Fibroblast of skin of back (primary cell): ENCODE measurements at regions not wholly inside any gene's neighbourhood (a gene's known extent, or its start where the extent isn't known, plus 50 kb on each side); places are given as distances from the start of the nearest gene placed in this dataset.

ENCODE experiments used
- DNase-seq: peaks from one replicate; pipeline ENCODE4 v3.0.0-alpha.2; 2013

DNA sequence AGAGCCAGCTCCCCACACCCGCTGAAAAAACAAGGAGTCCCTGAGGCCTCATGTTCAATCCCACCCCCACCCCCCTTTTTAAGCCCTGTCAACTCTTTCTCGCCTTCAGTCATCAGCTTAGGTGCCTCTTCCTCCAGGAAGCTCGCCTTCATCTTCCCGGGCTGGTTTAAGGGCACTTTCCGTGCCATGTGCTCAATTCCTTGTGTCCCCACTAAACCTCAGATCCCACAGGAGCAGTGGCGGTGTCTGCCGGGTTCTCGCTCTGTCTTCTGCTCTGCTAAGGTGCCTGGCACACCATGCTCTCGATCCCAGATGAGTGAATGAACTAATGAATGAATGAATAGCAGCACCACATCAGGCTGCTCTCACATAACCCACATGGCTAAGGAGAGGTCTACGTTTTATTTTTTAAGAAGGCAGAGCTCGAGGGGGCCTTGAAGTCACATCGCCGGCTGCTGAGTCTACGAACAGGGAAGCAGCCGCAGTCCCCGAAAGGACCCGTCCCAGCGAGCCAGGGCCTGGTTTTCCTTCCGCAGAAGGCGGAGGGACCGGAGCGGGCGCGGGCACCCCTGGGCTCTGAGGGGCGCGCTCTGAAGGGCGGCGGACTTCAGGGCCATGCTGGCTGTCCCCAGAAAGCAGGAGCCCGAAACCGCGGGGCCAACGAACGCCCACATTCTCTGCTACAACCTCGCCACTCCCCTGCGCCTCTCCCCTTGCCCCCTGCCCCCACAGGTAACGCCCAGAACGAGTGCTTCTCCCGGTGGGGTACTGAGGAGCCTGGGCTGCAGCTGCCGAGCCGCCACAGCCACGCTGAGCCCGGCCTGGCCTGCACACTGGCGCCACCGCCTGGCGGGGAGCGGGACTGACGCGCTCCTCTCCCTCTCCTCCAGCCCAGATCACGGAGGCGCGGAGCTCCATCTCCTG lies 73.4 kb upstream of the KCNMA1 start:
- DNase-seq: peak; percentile 56

DNA sequence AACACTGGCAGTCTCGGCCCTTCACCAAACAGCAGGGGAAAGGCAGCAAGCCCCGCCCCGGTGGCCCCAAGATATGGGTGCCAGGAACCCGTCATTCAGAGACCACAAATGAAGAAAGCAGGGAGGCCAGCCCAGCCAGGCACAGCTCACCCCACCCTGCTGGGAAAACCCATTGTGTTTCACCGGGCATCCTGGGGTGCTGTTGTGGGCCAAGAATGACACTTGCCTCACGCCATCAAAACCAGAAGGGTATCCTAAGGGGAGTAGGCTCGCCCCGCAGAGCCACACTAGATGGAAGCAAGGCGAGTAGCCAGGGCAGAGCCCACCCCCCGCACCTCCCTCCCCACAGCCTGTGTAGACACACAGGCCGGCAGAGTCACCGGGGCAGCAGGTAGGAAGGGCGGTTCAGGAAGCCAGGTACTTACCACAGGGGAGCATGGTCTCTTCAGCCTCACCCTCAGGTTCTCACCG lies 72.5 kb upstream of the KCNMA1 start:
- DNase-seq: no peak

DNA sequence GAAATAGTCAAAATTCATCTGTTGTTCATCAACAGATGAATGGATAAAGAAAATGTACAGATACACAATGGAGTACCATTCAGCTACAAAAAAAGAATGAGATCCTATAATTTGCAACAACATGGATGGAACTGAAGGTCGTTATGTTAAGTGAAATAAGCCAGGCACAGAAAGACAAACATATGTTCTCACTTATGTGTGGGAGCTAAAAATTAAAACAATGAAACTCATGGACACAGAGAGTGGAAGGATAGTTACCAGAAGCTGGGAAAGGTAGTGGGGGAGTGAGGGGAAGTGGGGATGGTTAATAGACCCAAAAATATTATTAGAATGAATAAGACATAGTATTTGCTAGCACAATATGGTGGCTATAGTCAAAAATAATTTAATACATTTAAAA lies 70.0 kb upstream of the KCNMA1 start:
- DNase-seq: no peak

DNA sequence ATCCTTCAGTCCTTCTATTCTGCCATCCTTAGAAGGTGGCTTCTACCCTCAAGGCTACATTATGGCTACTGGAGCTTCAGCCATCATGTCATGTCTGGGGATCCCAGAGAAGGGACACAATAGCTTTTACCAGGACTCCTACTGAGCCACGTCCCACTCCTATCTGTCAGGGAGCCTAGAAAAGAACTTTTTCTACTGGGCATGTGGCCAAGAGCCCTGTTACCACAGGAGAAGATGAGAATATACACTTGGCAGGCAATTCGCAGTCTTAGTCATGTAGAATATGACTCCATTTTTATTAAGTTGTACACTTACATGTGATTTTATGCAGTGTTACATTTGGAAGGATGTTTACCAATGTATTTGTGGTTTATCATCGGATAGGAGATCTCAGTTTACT lies 64.6 kb upstream of the KCNMA1 start:
- peak; percentile 86 for DNase-seq

DNA sequence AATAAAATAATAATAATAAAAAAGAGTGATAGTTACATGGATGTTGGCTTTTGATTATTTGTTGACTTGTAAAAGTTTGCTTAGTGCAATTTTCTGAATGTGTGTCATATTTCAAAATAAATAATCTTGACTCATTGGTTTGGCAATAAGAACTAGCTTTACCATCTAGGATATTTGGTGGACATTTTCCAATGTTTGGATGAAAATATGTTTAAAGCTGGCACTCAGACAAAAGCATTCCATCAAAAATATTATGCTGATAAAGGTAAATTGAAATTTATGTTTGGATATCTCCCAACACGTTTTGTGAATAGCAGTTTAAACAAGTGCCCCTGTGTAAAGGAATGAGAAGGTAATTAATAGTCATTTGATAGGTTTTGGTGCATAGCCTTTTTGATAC lies 62.5 kb upstream of the KCNMA1 start:
- DNase-seq: no peak

DNA sequence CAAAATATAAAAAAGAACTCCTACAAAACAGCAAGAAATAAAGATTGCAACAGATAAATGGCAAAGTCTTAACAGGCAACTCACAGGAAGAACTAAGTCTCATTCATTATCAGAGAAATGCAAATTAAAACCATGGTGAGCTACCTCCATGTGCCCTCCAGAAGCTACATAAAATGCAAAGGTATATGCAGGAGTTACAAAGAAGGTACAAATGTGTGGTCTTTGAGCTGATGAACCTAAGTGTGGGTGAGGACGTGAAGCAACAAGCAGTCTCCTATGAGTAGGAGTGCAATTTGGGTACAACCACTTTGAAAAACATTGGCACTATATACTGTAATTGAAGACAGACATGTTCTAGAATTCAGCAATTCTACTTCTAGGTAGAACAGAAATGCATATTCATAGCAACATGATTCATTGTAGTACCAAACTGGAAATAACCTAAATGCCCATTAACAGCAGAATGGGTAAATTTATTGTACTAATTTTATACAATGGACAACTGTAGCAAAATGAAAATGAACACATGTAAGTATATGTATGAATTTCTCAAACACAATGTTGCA lies 61.6 kb upstream of the KCNMA1 start:
- DNase-seq: no peak

DNA sequence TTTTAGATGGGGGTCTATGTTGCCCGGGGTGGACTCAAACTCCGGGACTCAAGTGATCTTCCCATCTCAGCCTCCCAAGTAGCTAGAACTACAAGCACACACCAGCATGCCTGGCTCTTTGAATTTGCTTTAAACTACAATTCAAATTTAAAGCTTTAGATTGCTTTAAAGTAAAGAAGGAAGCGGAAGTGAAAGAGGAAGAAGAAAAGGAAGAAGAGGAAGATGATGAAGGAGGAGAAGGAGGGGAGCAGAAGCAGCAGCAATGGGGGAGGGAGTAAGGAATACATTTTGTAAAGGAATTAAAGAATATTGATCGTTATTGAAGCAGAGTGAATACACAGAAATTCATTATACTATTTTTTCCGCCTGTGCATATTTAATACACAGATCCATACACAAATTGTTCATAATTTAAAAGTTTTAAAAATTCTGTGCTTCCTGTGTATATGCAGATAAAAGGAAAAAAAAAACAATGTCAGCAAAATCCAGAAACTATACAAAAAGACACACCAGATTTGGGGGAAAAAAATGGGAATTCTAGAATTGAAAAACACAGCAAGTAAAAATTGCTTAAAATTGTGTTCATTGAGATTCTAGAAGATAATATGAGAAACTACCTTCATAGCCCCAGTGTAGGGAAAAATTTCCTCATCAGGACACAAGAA lies 60.8 kb upstream of the KCNMA1 start:
- DNase-seq: no peak

DNA sequence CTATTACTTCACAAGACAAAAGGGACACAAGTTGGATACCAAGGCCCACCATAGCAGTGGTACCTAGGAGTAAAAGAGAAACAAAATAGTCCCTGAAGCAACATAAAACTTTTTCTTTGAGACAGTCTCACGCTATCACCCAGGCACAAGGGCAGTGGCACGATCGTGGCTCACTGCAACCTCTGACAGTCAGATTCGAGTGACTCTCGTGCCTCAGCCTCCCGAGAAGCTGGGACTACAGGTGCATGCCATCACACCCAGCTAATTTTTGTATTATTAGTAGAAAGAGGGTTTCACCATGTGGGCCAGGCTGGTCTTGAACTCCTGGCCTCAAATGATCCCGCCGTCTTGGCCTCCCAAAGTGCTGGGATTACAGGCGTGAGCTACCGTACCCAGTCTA lies 59.0 kb upstream of the KCNMA1 start:
- no peak for DNase-seq

DNA sequence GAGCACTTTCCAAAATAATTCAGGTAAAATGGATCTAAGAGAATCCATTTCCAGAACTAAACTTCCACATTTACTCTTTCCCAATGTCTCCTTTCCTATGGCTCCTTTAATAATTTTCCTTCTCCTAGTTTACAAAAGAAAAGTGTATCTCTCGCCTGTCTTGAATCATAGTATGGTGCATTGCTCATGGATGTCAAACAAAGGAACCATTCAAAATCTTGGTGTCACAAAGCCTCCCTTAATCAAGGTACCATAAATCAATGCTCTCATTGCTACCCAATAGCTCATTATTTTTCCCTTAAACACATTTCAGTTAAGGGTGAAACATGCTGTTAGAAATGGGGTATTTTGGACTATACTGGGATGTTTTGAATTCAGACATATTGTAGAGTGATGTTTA lies 57.6 kb upstream of the KCNMA1 start:
- no peak for DNase-seq

DNA sequence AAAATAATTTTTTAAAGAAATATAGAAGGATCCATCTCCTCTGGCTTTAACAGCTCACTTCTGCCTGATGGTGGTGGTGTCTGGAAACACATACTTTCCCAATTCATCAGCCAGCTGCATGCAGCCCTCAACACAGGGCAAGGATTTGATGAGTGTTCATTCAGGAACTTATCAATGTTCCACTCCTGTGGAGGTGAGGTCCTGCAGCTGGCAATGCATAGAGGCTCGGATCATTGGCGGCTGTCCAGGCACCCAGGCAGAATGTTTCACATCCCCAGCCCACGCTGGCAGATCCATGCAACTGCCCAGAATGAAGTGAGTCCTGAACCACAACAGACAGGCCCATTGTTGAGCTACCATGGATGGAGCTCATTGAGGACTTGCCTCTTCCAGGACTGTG lies 55.2 kb upstream of the KCNMA1 start:
- peak; percentile 48 for DNase-seq

DNA sequence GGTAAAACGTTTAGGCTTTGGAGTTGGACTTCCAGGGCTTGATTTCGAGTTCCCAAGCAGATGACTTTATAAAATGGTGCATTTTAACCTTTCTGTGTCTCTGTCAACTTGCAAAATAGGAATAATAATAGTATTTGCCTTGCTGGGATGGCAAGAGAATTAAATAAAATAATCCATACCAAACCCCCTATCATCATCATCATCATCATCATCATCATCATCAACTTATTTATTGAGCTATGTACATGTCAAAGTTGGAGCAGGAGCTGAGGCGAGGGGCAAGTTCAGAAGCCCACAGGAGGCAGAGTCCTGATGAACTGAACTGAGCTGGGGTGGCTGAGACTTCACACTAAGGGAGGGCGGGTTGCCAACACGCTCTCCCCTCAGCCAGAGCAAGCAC lies 51.7 kb upstream of the KCNMA1 start:
- DNase-seq: no peak

DNA sequence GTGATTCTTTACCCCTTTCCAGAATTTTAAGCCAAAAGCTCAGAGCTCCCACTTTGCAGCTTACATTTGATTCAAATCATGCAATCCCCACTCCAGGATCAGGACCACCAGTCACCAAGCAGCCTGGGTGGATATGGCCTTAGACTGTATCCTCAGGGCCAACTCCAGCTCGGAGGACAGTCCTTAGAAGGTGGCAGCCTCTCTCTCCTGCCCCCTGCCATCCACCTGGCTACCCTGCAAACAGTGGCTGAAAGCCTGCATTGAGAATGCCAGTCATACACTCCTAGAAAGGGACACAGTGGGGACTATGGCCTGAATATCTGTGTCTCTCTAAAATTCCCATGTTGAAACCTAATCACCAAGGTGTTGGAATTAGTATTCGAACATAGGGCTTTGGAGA lies 50.0 kb upstream of the KCNMA1 start:
- no peak for DNase-seq
